ENCODE measurements at regions not wholly inside any gene's neighbourhood (a gene's known extent, or its start where the extent isn't known, plus 50 kb on each side); places are given as distances from the start of the nearest gene placed in this dataset.
A peak's percentile ranks its signal among the peaks of the same experiment; 100 is the strongest.

GRCh38 chr1:239186487-239186886, 199.9 kb upstream of the CHRM3 start:
- ChIA-PET CTCF (interaction anchor here (0.6 kb wide), 3 partner anchors 17 to 219 kb away, joined by 3 to 4 read pairs (median 4); no protein-coding TSS in a partner anchor), POLR2A (ENCODE audit: low non-redundant PET) (no interaction called here)
- TF ChIP-seq CTCF (conservative IDR thresholded peaks at IDR 0.05; ENCODE audit: low read depth), result no peak
- no peak overlapping the region for H3K27ac ChIP-seq
- no peak for DNase-seq (ENCODE audit: low spot score)

DNA sequence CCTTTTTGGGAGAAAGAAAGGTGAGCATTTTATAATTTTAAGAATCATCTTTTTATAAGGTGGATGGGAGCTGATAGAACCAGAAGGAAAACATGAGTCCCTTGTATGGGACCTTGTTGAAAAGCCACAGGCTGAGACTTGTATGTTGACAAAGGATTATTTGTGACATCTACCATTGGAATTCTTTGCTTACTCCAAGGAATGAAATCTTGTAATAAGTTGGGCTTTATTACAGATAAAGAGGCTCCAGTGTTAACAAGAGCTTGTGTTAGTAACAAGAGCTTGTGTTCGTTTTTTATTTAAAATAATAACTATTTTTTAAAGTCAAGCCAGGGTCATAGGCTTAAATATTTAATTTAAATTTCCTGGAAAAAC, 201.1 kb upstream of the CHRM3 start:
- no peak overlapping the region for H3K27ac ChIP-seq
- no peak for TF ChIP-seq CTCF (conservative IDR thresholded peaks at IDR 0.05; ENCODE audit: low read depth)
- POLR2A ChIA-PET (ENCODE audit: low non-redundant PET), result no interaction called here
- CTCF ChIA-PET, result interaction anchor here (0.6 kb wide), 1 partner anchor 9 kb away, joined by 4 read pairs; no protein-coding TSS in a partner anchor
- peak; percentile 28 for DNase-seq (ENCODE audit: low spot score)

GRCh38 chr1:239184561-239185244, 201.7 kb upstream of the CHRM3 start:
- ChIA-PET CTCF (interaction anchor here (0.6 kb wide), 2 partner anchors 9 to 430 kb away, joined by 4 read pairs; no protein-coding TSS in a partner anchor), POLR2A (ENCODE audit: low non-redundant PET) (no interaction called here)
- no peak overlapping the region for H3K27ac ChIP-seq
- no peak for DNase-seq (ENCODE audit: low spot score)
- no peak for TF ChIP-seq CTCF (conservative IDR thresholded peaks at IDR 0.05; ENCODE audit: low read depth)

- ChIA-PET POLR2A (ENCODE audit: low non-redundant PET) (no interaction called here), CTCF (no interaction called here)
- no peak for DNase-seq (ENCODE audit: low spot score)
- no peak for TF ChIP-seq CTCF (conservative IDR thresholded peaks at IDR 0.05; ENCODE audit: low read depth)
- no peak overlapping the region for H3K27ac ChIP-seq
Observed at GRCh38 chr1:239178961-239179360, 207.4 kb upstream of the CHRM3 start.

DNA sequence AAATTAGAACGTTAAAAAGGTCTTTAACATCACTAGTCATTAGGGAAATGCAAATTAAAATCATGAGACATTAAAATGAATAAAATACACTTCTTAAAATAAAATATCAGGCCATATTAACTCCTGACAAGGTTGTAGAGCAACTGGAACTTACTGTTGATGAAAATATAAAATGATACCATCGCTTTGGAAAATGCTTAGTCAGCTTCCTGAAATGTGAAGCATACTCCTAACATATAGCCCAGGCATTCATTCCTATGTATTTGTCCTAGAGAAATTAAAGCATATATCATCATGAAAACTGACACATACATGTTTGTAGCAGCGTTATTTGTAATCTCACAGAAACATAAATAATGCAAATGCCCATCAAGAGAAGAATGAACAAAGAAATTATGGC, 211.5 kb upstream of the CHRM3 start:
- no peak for DNase-seq (ENCODE audit: low spot score)
- ChIA-PET CTCF (no interaction called here), POLR2A (ENCODE audit: low non-redundant PET) (no interaction called here)
- no peak for TF ChIP-seq CTCF (conservative IDR thresholded peaks at IDR 0.05; ENCODE audit: low read depth)
- no peak overlapping the region for H3K27ac ChIP-seq

GRCh38 chr1:239170828-239171227, 215.5 kb upstream of the CHRM3 start:
- no peak for DNase-seq (ENCODE audit: low spot score)
- no peak for TF ChIP-seq CTCF (conservative IDR thresholded peaks at IDR 0.05; ENCODE audit: low read depth)
- POLR2A ChIA-PET (ENCODE audit: low non-redundant PET), result no interaction called here
- CTCF ChIA-PET, result no interaction called here
- no peak overlapping the region for H3K27ac ChIP-seq

All from RWPE1 (cell line).